ENCODE measurements at regions not wholly inside any gene's neighbourhood (a gene's known extent, or its start where the extent isn't known, plus 50 kb on each side); places are given as distances from the start of the nearest gene placed in this dataset.

DNA sequence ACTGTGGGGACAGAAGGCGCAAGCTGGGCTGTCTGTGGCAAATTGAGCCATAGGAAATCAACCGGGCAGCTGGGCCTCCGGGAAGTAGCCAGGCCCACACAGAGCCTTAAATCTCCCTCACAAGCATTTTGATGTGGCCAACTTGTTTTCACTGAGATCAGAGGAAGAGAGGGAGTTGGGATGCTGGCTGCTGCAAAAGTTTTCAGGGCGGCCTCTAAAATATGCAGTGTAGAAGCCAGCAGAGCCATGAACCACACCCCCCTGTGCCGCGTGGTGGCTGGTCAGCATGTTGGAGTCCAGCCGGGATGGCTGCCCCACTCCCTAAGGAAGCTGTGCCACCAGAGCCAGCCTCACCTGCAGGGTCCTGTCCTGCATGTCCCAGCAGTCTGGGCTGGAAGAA, 167.4 kb downstream of the CDC5L start:
- no peak for TF ChIP-seq POLR2A (IDR thresholded peaks at IDR 0.05)
- TF ChIP-seq POLR2AphosphoS5 (IDR thresholded peaks at IDR 0.05): no peak
- TF ChIP-seq, protein P1, sequence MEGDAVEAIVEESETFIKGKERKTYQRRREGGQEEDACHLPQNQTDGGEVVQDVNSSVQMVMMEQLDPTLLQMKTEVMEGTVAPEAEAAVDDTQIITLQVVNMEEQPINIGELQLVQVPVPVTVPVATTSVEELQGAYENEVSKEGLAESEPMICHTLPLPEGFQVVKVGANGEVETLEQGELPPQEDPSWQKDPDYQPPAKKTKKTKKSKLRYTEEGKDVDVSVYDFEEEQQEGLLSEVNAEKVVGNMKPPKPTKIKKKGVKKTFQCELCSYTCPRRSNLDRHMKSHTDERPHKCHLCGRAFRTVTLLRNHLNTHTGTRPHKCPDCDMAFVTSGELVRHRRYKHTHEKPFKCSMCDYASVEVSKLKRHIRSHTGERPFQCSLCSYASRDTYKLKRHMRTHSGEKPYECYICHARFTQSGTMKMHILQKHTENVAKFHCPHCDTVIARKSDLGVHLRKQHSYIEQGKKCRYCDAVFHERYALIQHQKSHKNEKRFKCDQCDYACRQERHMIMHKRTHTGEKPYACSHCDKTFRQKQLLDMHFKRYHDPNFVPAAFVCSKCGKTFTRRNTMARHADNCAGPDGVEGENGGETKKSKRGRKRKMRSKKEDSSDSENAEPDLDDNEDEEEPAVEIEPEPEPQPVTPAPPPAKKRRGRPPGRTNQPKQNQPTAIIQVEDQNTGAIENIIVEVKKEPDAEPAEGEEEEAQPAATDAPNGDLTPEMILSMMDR (IDR thresholded peaks at IDR 0.05 in 8 of 11, conservative IDR thresholded peaks at IDR 0.05 in 3 of 11): no peak
- intact Hi-C loops (cut with DNase I; ENCODE audit: low total_unique reads): no loop called here
- no peak for DNase-seq

DNA sequence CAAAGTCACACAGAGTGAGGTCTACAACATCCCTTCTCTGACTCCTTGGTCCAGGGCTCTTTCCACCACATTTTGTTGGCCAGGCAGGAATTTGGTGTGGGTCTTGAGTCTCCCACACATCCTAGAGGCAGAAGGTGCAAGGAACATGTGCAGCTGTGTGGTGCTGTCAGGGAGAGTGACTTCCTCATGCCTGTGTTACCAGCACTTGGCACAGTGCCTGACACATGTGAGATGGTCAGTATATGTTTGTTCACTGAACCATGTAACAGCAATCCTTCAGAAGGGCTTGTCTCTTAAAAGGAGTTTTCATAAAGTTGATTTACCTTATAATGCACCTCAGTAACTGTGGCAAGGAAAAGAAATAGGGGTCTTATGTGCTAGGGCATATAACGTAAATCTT, 168.5 kb downstream of the CDC5L start:
- Histone ChIP-seq H3K27ac (no peak overlapping the region), H3K36me3 (no peaks in the 10 kb centered on the region), H3K4me1 (peaks cover 0 to 4% (median 2%) of the 10 kb centered on the region in 6 donors), H3K27me3 (replicated peaks in 1 of 7) (peaks cover 0 to 54% (median 5%) of the 10 kb centered on the region in 7 donors), H3K9me3 (no peaks in the 10 kb centered on the region), H3K4me3 (no peak overlapping the region)
- WGBS, 5 donors: 0 to 45% (median 2%) methylated on average over 1 of the region's 1 CpG
- no peak for DNase-seq
- TF ChIP-seq POLR2AphosphoS5 (IDR thresholded peaks at IDR 0.05) (no peak), POLR2A (IDR thresholded peaks at IDR 0.05) (no peak)
- TF ChIP-seq, protein P1 (IDR thresholded peaks at IDR 0.05 in 8 of 11, conservative IDR thresholded peaks at IDR 0.05 in 3 of 11): no peak
- intact Hi-C loops (cut with DNase I; ENCODE audit: low total_unique reads): no loop called here

More for the DNA sequence above, 167.4 kb downstream of the CDC5L start:
- Histone ChIP-seq H3K36me3 (no peaks in the 10 kb centered on the region), H3K4me1 (no peaks in the 10 kb centered on the region), H3K4me3 (no peak overlapping the region), H3K27me3 (replicated peaks in 1 of 7) (peaks cover 0 to 43% (median 0%) of the 10 kb centered on the region in 7 donors), H3K9me3 (no peaks in the 10 kb centered on the region), H3K27ac (no peak overlapping the region)
- 87 to 94% (median 92%) methylated on average over 7 of the region's 7 CpGs for WGBS, 5 donors

DNA sequence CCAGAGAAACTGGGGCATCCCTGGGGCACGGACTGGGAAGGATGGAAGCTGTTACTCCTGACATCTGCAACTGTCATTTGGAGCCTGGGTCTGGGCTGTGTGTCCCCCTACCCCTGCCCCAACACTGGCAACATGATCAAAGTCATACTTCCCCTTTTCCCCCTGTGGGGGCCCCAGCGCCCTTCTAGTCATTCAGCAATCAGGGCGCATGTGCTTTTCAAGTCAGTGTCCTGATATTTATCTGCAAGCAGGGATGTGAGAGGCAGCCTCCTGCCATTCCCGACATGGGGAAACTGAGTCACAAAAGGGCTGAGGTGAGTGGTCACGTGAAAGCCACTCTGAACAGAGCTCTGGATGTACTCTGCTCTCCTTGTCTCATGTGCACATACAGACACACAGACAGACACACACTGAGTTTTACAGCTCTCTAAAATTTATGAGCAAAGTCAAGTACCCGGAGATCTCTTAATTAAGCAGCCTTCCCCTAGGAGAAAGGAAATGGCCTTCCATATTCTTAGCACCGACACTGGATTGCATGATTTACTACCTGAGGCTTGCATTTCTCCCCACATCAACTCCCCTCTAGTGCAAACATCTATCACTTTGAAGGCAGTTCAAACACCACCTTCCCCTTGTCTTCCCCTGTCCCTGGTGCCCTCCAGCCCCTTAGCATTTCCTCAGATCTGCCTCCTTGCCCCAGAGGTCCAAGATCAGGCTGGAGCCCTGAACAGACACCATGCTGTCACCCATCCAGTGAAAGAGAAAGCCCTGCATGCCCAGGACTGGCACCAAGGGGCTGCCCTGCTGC, 170.7 kb downstream of the CDC5L start:
- Histone ChIP-seq H3K4me1 (peaks cover 0 to 17% (median 7%) of the 10 kb centered on the region in 6 donors), H3K27ac (no peak overlapping the region), H3K9me3 (no peaks in the 10 kb centered on the region), H3K27me3 (replicated peaks in 1 of 7) (peaks cover 0 to 50% (median 13%) of the 10 kb centered on the region in 7 donors), H3K4me3 (no peak overlapping the region), H3K36me3 (no peaks in the 10 kb centered on the region)
- no peak for TF ChIP-seq POLR2A (IDR thresholded peaks at IDR 0.05)
- TF ChIP-seq, protein P1 (IDR thresholded peaks at IDR 0.05 in 8 of 11, conservative IDR thresholded peaks at IDR 0.05 in 3 of 11): no peak
- no peak for TF ChIP-seq POLR2AphosphoS5 (IDR thresholded peaks at IDR 0.05)
- intact Hi-C loops (cut with DNase I; ENCODE audit: low total_unique reads): no loop called here
- WGBS, 5 donors: 23 to 41% (median 30%) methylated on average over 7 of the region's 7 CpGs
- no peak for DNase-seq

DNA sequence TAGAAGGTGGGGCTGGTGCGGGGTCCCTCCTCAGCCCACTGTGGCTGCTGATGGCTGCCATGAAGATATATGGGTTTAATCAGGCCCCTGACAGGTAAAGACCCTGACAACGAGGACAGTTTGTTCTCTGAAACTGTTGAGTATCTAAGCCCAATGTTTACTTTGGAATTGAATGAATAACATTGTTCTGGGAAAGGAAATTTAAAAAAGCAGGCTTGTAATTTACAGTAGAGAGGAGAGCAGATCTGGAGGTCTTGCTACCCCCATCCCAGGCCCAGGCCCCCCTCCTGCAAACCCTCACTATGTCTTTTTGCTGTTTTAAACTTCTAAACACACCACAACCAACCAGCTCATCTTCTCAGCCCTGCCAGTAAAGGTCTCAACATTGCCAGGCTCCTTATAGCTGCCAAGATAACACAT, 171.3 kb downstream of the CDC5L start:
- Histone ChIP-seq H3K4me1 (peaks cover 0 to 17% (median 7%) of the 10 kb centered on the region in 6 donors), H3K36me3 (no peaks in the 10 kb centered on the region), H3K27me3 (replicated peaks in 1 of 7) (peaks cover 0 to 47% (median 13%) of the 10 kb centered on the region in 7 donors), H3K4me3 (no peak overlapping the region), H3K27ac (no peak overlapping the region), H3K9me3 (no peaks in the 10 kb centered on the region)
- 42 to 61% (median 49%) methylated on average over 2 of the region's 2 CpGs for WGBS, 5 donors
- TF ChIP-seq POLR2AphosphoS5 (IDR thresholded peaks at IDR 0.05) (no peak), POLR2A (IDR thresholded peaks at IDR 0.05) (no peak)
- TF ChIP-seq, protein P1 (IDR thresholded peaks at IDR 0.05 in 8 of 11, conservative IDR thresholded peaks at IDR 0.05 in 3 of 11): no peak
- DNase-seq: no peak
- intact Hi-C loops (cut with DNase I; ENCODE audit: low total_unique reads): no loop called here
